ENCODE measurements at regions not wholly inside any gene's neighbourhood (a gene's known extent, or its start where the extent isn't known, plus 50 kb on each side); places are given as distances from the start of the nearest gene placed in this dataset.
"Not testable (repeated sequence)": the region's sequence is repeated elsewhere in the genome, so short reads cannot be mapped to it uniquely, and the experiment has no call there.

GRCh38 chr3:82129221-82129801 lies 367.9 kb upstream of the GBE1 start:
- peak in 2 of 3 donors; percentile 11 to 44 for DNase-seq (ENCODE audit: low read depth in 2 of 3, low spot score in 2 of 3)

- no peak for DNase-seq (ENCODE audit: low read depth in 2 of 3, low spot score in 2 of 3)
Measured at GRCh38 chr3:82128271-82128670, 366.8 kb upstream of the GBE1 start.

- no peak for DNase-seq (ENCODE audit: low read depth in 2 of 3, low spot score in 2 of 3)
Measured at GRCh38 chr3:82122554-82123345, 361.3 kb upstream of the GBE1 start.

GRCh38 chr3:82114589-82114988 lies 353.1 kb upstream of the GBE1 start:
- no peak for DNase-seq (ENCODE audit: low read depth in 2 of 3, low spot score in 2 of 3)

- DNase-seq (ENCODE audit: low read depth in 2 of 3, low spot score in 2 of 3), result not testable (repeated sequence)
Measured at GRCh38 chr3:82110721-82111120, 349.3 kb upstream of the GBE1 start.

GRCh38 chr3:82103241-82103640 lies 341.8 kb upstream of the GBE1 start:
- no peak for DNase-seq (ENCODE audit: low read depth in 2 of 3, low spot score in 2 of 3)

GRCh38 chr3:82100378-82100777 lies 338.9 kb upstream of the GBE1 start:
- no peak for DNase-seq (ENCODE audit: low read depth in 2 of 3, low spot score in 2 of 3)

- DNase-seq (ENCODE audit: low read depth in 2 of 3, low spot score in 2 of 3), result no peak
Measured at GRCh38 chr3:82093641-82094040, 332.2 kb upstream of the GBE1 start.

- peak in 1 of 3 donors; percentile 30 for DNase-seq (ENCODE audit: low read depth in 2 of 3, low spot score in 2 of 3)
Measured at GRCh38 chr3:82088749-82089148, 327.3 kb upstream of the GBE1 start.

- no peak for DNase-seq (ENCODE audit: low read depth in 2 of 3, low spot score in 2 of 3)
Measured at GRCh38 chr3:82087958-82088357, 326.5 kb upstream of the GBE1 start.

GRCh38 chr3:82085851-82086475 lies 324.5 kb upstream of the GBE1 start:
- DNase-seq (ENCODE audit: low read depth in 2 of 3, low spot score in 2 of 3), result no peak

GRCh38 chr3:82085356-82085755 lies 323.9 kb upstream of the GBE1 start:
- DNase-seq (ENCODE audit: low read depth in 2 of 3, low spot score in 2 of 3), result no peak

GRCh38 chr3:82084824-82085223 lies 323.4 kb upstream of the GBE1 start:
- DNase-seq (ENCODE audit: low read depth in 2 of 3, low spot score in 2 of 3), result no peak

- DNase-seq (ENCODE audit: low read depth in 2 of 3, low spot score in 2 of 3), result no peak
Measured at GRCh38 chr3:82082796-82083195, 321.4 kb upstream of the GBE1 start.

GRCh38 chr3:82081351-82081750 lies 319.9 kb upstream of the GBE1 start:
- DNase-seq (ENCODE audit: low read depth in 2 of 3, low spot score in 2 of 3), result no peak

- DNase-seq (ENCODE audit: low read depth in 2 of 3, low spot score in 2 of 3), result no peak
Measured at GRCh38 chr3:82080792-82081191, 319.3 kb upstream of the GBE1 start.

- peak in 1 of 3 donors; percentile 31 for DNase-seq (ENCODE audit: low read depth in 2 of 3, low spot score in 2 of 3)
Measured at GRCh38 chr3:82080261-82080660, 318.8 kb upstream of the GBE1 start.

GRCh38 chr3:82079335-82079890 lies 318.0 kb upstream of the GBE1 start:
- no peak for DNase-seq (ENCODE audit: low read depth in 2 of 3, low spot score in 2 of 3)

- no peak for DNase-seq (ENCODE audit: low read depth in 2 of 3, low spot score in 2 of 3)
Measured at GRCh38 chr3:82078246-82078645, 316.8 kb upstream of the GBE1 start.

- DNase-seq (ENCODE audit: low read depth in 2 of 3, low spot score in 2 of 3), result no peak
Measured at GRCh38 chr3:82067420-82067819, 306.0 kb upstream of the GBE1 start.

- no peak for DNase-seq (ENCODE audit: low read depth in 2 of 3, low spot score in 2 of 3)
Measured at GRCh38 chr3:82058809-82059208, 297.4 kb upstream of the GBE1 start.

- no peak for DNase-seq (ENCODE audit: low read depth in 2 of 3, low spot score in 2 of 3)
Measured at GRCh38 chr3:82055792-82056191, 294.3 kb upstream of the GBE1 start.
